Eye (tissue), 1 donor: ENCODE measurements at regions not wholly inside any gene's neighbourhood (a gene's known extent, or its start where the extent isn't known, plus 50 kb on each side); places are given as distances from the start of the nearest gene placed in this dataset.

Experiments used
- DNase-seq: peaks from one replicate; pipeline ENCODE4 v3.0.0-alpha.2; 2015

GRCh38 chr9:20111173-20111843 is 322.5 kb upstream of the SLC24A2 start:
- DNase-seq: no peak

GRCh38 chr9:20095430-20096092 is 306.7 kb upstream of the SLC24A2 start:
- DNase-seq: no peak

GRCh38 chr9:20092561-20092960 is 303.7 kb upstream of the SLC24A2 start:
- DNase-seq: no peak

GRCh38 chr9:20087481-20087880 is 298.6 kb upstream of the SLC24A2 start:
- DNase-seq: peak; percentile 37

- DNase-seq: no peak
Measured at GRCh38 chr9:20085842-20086241, 297.0 kb upstream of the SLC24A2 start.

GRCh38 chr9:20084125-20084524 is 295.3 kb upstream of the SLC24A2 start:
- DNase-seq: no peak

- DNase-seq: no peak
Measured at GRCh38 chr9:20083390-20083789, 294.6 kb upstream of the SLC24A2 start.

- no peak for DNase-seq
Measured at GRCh38 chr9:20082831-20083230, 294.0 kb upstream of the SLC24A2 start.

GRCh38 chr9:20082406-20082805 is 293.6 kb upstream of the SLC24A2 start:
- no peak for DNase-seq

DNA sequence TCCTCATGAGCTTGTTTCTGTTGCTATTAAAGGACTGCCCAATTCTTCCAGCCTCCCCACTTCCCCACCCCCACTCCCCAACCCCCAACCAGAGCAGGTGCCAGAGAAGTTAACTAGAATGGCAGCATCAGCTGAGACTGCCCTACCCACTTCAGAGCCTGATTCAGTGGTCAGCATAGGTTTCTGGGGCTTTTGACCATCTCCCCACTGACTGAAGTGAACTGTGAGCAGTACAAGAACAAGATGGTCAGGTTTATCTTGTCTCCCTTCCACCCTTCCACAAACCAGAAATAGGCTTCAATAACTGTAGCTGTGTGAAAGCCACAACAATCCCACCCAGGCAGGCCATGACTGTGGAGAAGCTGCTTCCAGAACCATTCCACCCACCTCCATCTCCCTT is 289.4 kb upstream of the SLC24A2 start:
- no peak for DNase-seq

DNA sequence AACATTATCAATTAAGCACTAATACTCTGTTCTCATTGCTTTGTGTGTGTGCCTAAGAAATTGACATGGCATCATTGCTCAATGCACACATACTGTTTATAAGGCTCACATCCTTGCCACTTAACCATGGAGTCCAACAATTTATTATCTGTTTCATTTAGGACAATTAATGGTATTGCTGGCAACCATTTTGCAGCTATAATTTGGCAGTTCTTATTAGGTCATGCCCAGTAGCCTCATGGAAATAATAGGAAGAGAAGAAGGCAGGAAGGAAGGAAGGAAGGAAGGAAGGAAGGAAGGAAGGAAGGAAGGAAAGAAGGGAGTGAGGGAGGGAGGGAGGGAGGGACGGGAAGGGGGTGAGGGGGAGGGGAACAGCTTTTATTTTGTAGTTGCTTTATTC is 285.5 kb upstream of the SLC24A2 start:
- no peak for DNase-seq

GRCh38 chr9:20070336-20070735 is 281.5 kb upstream of the SLC24A2 start:
- no peak for DNase-seq

DNA sequence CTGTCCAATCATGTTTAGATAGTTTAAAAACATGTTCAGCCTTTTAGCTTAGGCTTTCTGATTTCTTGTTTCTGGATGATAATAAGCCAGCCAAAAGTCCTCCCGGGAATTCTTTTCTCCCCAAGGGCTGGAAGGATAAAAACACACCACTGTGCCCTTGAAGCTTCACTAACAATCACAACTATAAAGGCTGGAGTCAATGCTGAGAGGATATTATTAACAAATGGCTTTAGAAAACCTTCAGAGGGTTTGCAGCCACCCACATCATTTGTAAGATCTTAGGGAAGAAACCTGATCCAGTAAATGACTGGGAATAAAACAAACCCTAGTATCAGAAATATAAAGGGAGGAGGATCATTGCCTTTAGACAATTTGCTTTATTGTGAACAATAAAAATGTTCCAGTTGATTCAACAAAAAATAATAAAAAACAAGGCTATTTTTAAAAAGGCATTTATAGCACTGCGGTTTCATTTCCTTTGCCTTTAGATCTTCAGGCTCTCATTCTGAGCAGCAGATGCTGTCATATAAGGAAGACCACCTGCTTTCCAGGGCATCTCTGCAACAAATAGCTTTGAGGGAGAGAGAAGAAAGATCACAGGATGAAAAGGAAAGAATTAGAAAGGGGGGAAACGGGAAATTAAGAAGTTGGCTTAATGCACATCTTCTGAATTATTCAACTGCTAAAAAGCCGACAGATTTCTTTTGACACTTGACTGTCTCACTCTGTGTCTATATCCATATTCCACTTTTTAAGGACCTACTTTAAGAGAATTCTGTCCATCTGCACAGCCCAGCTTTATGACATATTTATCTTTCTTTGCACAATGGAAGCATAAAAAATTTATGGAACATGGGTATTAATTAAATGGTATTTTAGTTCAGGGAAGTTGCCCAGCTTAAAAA is 277.2 kb upstream of the SLC24A2 start:
- DNase-seq: peak; percentile 45

- no peak for DNase-seq
Measured at GRCh38 chr9:20065046-20065445, 276.2 kb upstream of the SLC24A2 start.

GRCh38 chr9:20054734-20055133 is 265.9 kb upstream of the SLC24A2 start:
- no peak for DNase-seq

DNA sequence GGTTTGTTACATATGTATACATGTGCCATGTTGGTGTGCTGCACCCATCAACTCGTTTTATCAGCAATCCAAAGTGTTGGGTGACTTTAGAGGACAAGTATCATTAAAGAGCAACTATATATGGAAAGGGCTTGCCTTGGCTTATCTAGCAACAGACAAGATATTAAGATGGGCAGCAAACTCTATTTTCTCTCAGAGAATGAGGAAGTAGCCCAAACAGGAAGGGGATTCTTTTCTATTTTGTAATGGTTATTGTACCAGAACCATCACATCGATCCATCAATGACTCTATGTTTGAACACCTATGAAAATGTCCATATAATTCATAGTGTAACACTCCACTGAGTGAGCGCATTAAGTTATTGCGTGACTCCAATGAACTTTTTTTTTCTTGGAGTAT is 260.1 kb upstream of the SLC24A2 start:
- no peak for DNase-seq

- DNase-seq: no peak
Measured at GRCh38 chr9:20048437-20048836, 259.6 kb upstream of the SLC24A2 start.

DNA sequence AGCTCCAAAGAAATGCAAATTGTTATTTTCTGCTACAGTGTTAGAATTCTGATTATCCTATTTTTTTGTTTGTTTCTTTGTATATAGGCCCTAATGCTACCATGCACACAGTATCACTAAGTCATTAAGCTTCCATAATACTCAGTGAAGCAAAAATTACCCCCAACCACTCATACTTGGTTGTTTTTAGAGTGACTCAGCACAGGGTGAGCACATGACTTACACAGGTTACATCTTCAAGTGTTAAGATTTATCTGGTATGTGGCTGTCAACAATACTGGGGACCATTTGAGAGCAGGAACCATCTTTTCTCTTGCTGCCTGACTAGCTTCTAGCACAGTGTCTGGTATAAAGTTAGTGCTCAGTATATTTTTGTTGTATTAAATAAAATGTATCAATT is 255.8 kb upstream of the SLC24A2 start:
- DNase-seq: no peak

GRCh38 chr9:20043461-20043860 is 254.6 kb upstream of the SLC24A2 start:
- no peak for DNase-seq

DNA sequence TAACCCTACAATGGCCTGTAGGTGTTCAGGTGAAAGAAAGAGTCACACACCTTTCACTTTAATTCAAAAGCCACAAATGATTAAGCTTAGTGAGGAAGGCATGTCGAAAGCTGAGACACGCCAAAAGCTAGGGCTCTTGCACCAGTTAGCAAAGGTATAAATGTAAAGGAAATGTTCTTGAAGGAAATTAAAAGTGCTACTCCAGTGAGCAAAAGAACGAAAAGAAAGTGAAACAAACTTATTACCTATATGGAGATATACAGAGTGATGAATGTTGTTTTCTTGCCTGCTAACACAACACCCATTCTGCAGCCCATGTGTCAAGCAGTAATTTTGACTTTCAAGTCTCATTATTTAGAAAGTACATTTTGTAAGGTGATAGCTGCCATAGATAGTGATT is 254.2 kb upstream of the SLC24A2 start:
- DNase-seq: no peak

DNA sequence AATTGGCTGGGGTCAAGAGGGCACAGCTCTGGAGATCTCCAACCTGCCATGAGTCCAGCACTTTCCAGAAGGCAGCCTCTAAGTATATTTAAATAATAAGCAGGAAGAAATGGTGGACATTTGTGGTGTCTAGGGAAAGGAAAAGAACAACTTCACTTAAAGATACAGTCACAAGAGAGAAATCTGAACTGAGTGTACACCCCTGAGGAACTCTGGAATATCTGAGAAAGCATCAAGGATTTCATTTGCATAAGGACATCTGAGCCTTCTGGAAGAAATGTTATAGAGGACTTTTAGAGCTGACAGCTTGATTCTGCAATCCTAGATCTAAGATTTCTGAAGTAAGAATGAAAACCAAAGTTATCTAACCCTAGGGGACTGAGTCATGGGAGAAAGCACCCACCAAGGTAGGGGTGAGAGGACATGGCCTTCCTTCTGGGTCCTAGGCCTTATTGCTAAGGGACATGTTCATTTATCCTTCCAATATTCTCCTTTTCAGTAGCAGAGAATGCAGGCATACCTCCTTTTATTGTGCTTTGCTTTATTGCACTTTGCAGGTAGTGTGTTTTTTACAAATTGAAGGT is 253.4 kb upstream of the SLC24A2 start:
- no peak for DNase-seq

GRCh38 chr9:20041697-20042081 is 252.9 kb upstream of the SLC24A2 start:
- DNase-seq: no peak

- DNase-seq: peak; percentile 56
Measured at GRCh38 chr9:20040991-20041696, 252.3 kb upstream of the SLC24A2 start.
